Neuronal stem cell (in vitro differentiated cells): ENCODE measurements at regions not wholly inside any gene's neighbourhood (a gene's known extent, or its start where the extent isn't known, plus 50 kb on each side); places are given as distances from the start of the nearest gene placed in this dataset.

ENCODE experiments used
- DNase-seq: peaks from one replicate; pipeline ENCODE4 v3.0.0-alpha.2; 2013; ENCODE audit warnings: low spot score
- H2AFZ ChIP-seq: one replicate; pipeline ENCODE4 v1.6.1; 2013; ENCODE audit warnings: mild to moderate bottlenecking, low read length, inconsistent platforms
- H2AK5ac ChIP-seq: 2 replicates; pipeline ENCODE4 v1.6.1; 2013; ENCODE audit warnings: low read depth, mild to moderate bottlenecking, inconsistent platforms, low read length, moderate library complexity, mixed read lengths
- H2BK120ac ChIP-seq: 2 replicates; pipeline ENCODE4 v1.6.1; 2013; ENCODE audit warnings: low read depth, mild to moderate bottlenecking, inconsistent platforms, low read length, moderate library complexity, mixed read lengths
- H2BK12ac ChIP-seq: one replicate; pipeline ENCODE4 v1.6.1; 2013; ENCODE audit warnings: low read length, inconsistent platforms
- H2BK15ac ChIP-seq: 2 replicates; pipeline ENCODE4 v1.6.1; 2013; ENCODE audit warnings: mild to moderate bottlenecking, low read length, inconsistent platforms, mixed read lengths
- H2BK5ac ChIP-seq: one replicate; pipeline ENCODE4 v1.6.1; 2013; ENCODE audit warnings: inconsistent platforms, mild to moderate bottlenecking, low read length, moderate library complexity
- H3K14ac ChIP-seq: one replicate; pipeline ENCODE4 v1.6.1; 2013; ENCODE audit warnings: low read length, inconsistent platforms
- H3K18ac ChIP-seq: 2 replicates; pipeline ENCODE4 v1.6.1; 2013; ENCODE audit warnings: low read length, inconsistent platforms
- H3K23ac ChIP-seq: 2 replicates; pipeline ENCODE4 v1.6.1; 2013; ENCODE audit warnings: low read depth, mild to moderate bottlenecking, mixed read lengths, low read length, inconsistent platforms; ENCODE audit not compliant: poor library complexity
- H3K27ac ChIP-seq: replicated peaks from 3 replicates; pipeline ENCODE4 v1.5.1; 2013; ENCODE audit warnings: low read length, inconsistent platforms
- H3K27me3 ChIP-seq, 3 experiments: 2 replicates each; pipeline ENCODE4 v1.6.1; 2013; ENCODE audit warnings: low read length in 3 of 3, mild to moderate bottlenecking in 2 of 3, inconsistent platforms in 1 of 3, low read depth in 1 of 3, mixed read lengths in 1 of 3, moderate library complexity in 1 of 3; ENCODE audit not compliant: control insufficient read depth in 3 of 3, insufficient read depth in 3 of 3
- H3K36me3 ChIP-seq, 2 donors: replicated peaks in 1 of 2; 2 replicates each; pipeline ENCODE4 v1.6.1; 2013; ENCODE audit warnings: low read length in 2 of 2; ENCODE audit not compliant: control insufficient read depth in 2 of 2, insufficient read depth in 2 of 2
- H3K4ac ChIP-seq: 2 replicates; pipeline ENCODE4 v1.6.1; 2013; ENCODE audit warnings: inconsistent platforms, mild to moderate bottlenecking, low read length, moderate library complexity
- H3K4me1 ChIP-seq, 2 donors: 1 replicate in 1 of 2; 2 replicates in 1 of 2; pipeline ENCODE4 v1.6.1; 2013; ENCODE audit warnings: low read length in 2 of 2, low read depth in 1 of 2; ENCODE audit not compliant: control insufficient read depth in 2 of 2, insufficient read depth in 1 of 2
- H3K4me2 ChIP-seq: one replicate; pipeline ENCODE4 v1.6.1; 2013; ENCODE audit warnings: mild to moderate bottlenecking, low read length, inconsistent platforms; ENCODE audit not compliant: insufficient read depth, poor library complexity, severe bottlenecking
- H3K4me3 ChIP-seq, 2 donors: 2 replicates each; pipeline ENCODE4 v1.5.1; 2013; ENCODE audit warnings: low read length in 2 of 2, mild to moderate bottlenecking in 2 of 2, inconsistent platforms in 1 of 2, moderate library complexity in 1 of 2
- H3K79me1 ChIP-seq: one replicate; pipeline ENCODE4 v1.6.1; 2013; ENCODE audit warnings: low read depth, mild to moderate bottlenecking, inconsistent platforms, low read length, moderate library complexity
- H3K9ac ChIP-seq: one replicate; pipeline ENCODE4 v1.6.1; 2013; ENCODE audit warnings: mild to moderate bottlenecking, low read depth, low read length, inconsistent platforms; ENCODE audit not compliant: poor library complexity
- H3K9me3 ChIP-seq, 2 donors: replicated peaks in 1 of 2; 2 replicates each; pipeline versions ENCODE3 to v1.6.1; 2013; ENCODE audit warnings: low read length in 2 of 2, mild to moderate bottlenecking in 2 of 2, inconsistent platforms in 1 of 2, low read depth in 1 of 2, mixed read lengths in 1 of 2, moderate library complexity in 1 of 2; ENCODE audit not compliant: control insufficient read depth in 2 of 2, insufficient read depth in 1 of 2
- H4K8ac ChIP-seq: one replicate; pipeline ENCODE4 v1.6.1; 2013; ENCODE audit warnings: low read depth, mild to moderate bottlenecking, inconsistent platforms, low read length, moderate library complexity
- H4K91ac ChIP-seq: one replicate; pipeline ENCODE4 v1.6.1; 2013; ENCODE audit warnings: low read length, low read depth, mild to moderate bottlenecking, inconsistent platforms; ENCODE audit not compliant: poor library complexity
- WGBS, 2 donors: extraction: QIAGEN DNeasy Blood & Tissue Kit; methylation state at CpG; one replicate each; pipeline ENCODE4 v1.1.7; 2013; ENCODE audit warnings: missing lambda C conversion rate in 2 of 2, mixed read lengths in 1 of 2; ENCODE audit not compliant: insufficient read length in 2 of 2, insufficient replicate concordance in 1 of 2; ENCODE audit errors: extremely low coverage in 2 of 2; 5-methylcytosine and 5-hydroxymethylcytosine counted together

DNA sequence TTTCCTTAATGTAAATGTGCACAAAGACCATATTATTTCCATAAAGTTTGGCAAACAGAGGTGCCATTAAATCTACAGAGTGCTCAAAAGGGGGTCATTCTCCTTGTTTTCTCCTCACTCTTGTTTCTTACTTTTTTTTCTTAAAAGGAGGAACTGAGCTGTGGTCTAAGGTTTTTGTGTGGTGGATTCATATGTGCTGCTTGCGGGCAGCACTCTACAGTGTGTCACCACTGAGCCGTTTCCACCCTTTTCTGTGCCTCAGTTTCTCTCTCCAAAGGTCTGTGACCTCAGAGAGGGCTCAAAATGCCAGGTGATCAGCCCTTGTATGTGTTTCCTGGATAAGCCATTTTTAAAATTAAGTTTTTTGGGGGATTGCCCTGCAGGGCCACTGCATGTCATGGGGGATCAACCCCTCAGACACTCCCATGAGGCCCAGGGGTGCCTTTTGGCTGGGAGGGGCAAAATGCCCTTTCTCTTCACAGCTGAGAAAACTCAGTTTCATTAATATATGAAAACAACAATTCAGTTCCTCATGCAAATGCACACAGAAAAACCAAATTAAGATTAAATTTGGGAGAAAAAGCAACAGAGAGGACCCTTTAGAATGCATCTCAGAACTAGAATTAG is 56.9 kb upstream of the VOPP1 start:
- H2AFZ ChIP-seq = no peak overlapping the region
- H3K14ac ChIP-seq = no peak overlapping the region
- H2BK12ac ChIP-seq = no peak overlapping the region
- H3K18ac ChIP-seq = no peak overlapping the region
- peaks cover 0 to 2% of the 10 kb centered on the region in 2 donors for H3K9me3 ChIP-seq
- H3K36me3 ChIP-seq = no peaks in the 10 kb centered on the region
- H3K27ac ChIP-seq = no peak overlapping the region
- H3K23ac ChIP-seq = no peak overlapping the region
- H3K4me2 ChIP-seq = no peak overlapping the region
- H4K91ac ChIP-seq = no peak overlapping the region
- DNase-seq = no peak
- no peaks in the 10 kb centered on the region for H3K79me1 ChIP-seq
- no peak overlapping the region for H2AK5ac ChIP-seq
- H3K27me3 ChIP-seq = no peaks in the 10 kb centered on the region
- H3K4me1 ChIP-seq = no peaks in the 10 kb centered on the region
- no peak overlapping the region for H3K4ac ChIP-seq
- H2BK5ac ChIP-seq = no peak overlapping the region
- H4K8ac ChIP-seq = no peak overlapping the region
- H2BK15ac ChIP-seq = no peak overlapping the region
- no peak overlapping the region for H3K4me3 ChIP-seq
- H3K9ac ChIP-seq = no peak overlapping the region
- no peak overlapping the region for H2BK120ac ChIP-seq
- no CpG with 5 or more reads among the region's 2 CpGs for WGBS, 2 donors

DNA sequence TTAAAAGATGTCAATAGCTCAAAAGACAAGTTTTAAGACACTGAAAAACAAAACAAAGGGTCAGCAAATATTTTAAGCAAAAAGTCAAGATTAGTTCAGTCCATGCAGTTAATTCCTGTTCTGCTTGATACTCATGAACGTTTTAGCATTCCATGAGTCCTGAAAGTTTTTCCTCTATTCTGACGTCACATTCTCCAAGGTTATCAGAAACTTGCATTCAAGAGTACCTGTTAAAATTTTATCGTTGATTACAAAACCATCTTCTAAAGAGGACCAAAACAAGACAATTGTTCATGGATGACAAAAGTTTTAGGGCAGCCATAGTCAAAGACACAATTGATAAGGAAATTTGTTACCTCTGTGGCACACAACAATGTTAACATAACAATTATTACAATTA is 52.5 kb upstream of the VOPP1 start:
- no peak overlapping the region for H2AFZ ChIP-seq
- no peaks in the 10 kb centered on the region for H3K79me1 ChIP-seq
- H2BK5ac ChIP-seq = no peak overlapping the region
- H2BK120ac ChIP-seq = no peak overlapping the region
- no peak for DNase-seq
- no peak overlapping the region for H4K91ac ChIP-seq
- H3K18ac ChIP-seq = no peak overlapping the region
- H3K14ac ChIP-seq = no peak overlapping the region
- no peak overlapping the region for H3K27ac ChIP-seq
- no peak overlapping the region for H3K23ac ChIP-seq
- no peaks in the 10 kb centered on the region for H3K36me3 ChIP-seq
- no peak overlapping the region for H3K4me3 ChIP-seq
- no peak overlapping the region for H2BK15ac ChIP-seq
- peaks cover 0 to 4% of the 10 kb centered on the region in 2 donors for H3K9me3 ChIP-seq
- H3K4me1 ChIP-seq = no peaks in the 10 kb centered on the region
- H3K4me2 ChIP-seq = no peak overlapping the region
- H3K27me3 ChIP-seq = no peaks in the 10 kb centered on the region
- no CpG with 5 or more reads among the region's 3 CpGs for WGBS, 2 donors
- H4K8ac ChIP-seq = no peak overlapping the region
- H2BK12ac ChIP-seq = no peak overlapping the region
- no peak overlapping the region for H3K9ac ChIP-seq
- H2AK5ac ChIP-seq = no peak overlapping the region
- H3K4ac ChIP-seq = no peak overlapping the region

DNA sequence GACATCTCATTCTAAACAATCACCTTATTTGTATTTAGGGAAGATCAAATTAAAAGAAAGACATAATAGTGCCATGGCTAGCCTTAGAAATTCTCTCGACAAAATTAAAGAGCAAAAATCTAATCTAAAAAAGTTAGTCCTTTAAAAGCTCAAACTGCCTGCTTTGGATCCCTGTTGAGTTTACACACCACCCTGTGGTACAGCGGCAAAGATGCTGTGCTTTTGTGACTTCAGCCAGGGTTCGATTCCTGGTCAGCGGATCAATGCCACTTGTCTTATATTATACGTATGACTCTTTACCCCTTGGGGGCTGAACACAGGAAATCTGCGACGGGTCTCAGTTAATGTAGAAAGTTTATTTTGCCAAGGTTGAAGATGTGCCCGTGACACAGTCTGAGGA is 51.3 kb upstream of the VOPP1 start:
- Histone ChIP-seq H3K4ac (no peak overlapping the region), H2AFZ (no peak overlapping the region), H3K23ac (no peak overlapping the region), H3K36me3 (no peaks in the 10 kb centered on the region), H4K8ac (no peak overlapping the region), H2BK120ac (no peak overlapping the region), H2AK5ac (no peak overlapping the region), H2BK12ac (no peak overlapping the region), H4K91ac (no peak overlapping the region), H2BK5ac (no peak overlapping the region), H3K4me2 (no peak overlapping the region), H3K27ac (no peak overlapping the region), H3K79me1 (no peaks in the 10 kb centered on the region), H3K18ac (no peak overlapping the region), H3K4me1 (no peaks in the 10 kb centered on the region), H3K9ac (no peak overlapping the region), H3K4me3 (no peak overlapping the region), H2BK15ac (no peak overlapping the region), H3K27me3 (no peaks in the 10 kb centered on the region), H3K9me3 (peaks cover 0 to 6% of the 10 kb centered on the region in 2 donors), H3K14ac (no peak overlapping the region)
- WGBS, 2 donors = no CpG with 5 or more reads among the region's 8 CpGs
- no peak for DNase-seq

DNA sequence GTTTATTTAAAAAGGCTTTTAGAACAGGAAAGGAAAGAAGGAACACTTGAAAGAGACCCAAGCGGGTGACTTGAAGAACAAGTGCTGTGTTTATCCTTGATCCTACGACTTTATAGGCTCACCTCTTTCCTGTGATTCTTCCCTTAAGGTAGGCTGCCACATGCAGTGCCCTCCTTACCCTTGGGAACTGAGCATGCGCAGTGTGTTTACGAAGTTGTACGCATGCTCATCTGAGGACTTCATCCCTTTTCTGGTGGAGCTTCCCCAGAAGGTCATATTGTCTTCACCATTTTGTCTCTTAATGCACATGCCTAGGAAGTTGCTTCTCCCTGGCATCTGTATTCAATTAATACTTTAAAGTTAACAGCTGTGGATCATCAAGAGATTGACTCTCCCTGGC is 49.9 kb upstream of the VOPP1 start:
- H2AFZ ChIP-seq = no peak overlapping the region
- H3K18ac ChIP-seq = no peak overlapping the region
- H3K79me1 ChIP-seq = no peaks in the 10 kb centered on the region
- no peak overlapping the region for H3K23ac ChIP-seq
- no peak for DNase-seq
- H2BK120ac ChIP-seq = no peak overlapping the region
- no peak overlapping the region for H3K4me3 ChIP-seq
- no peak overlapping the region for H3K9ac ChIP-seq
- H2AK5ac ChIP-seq = no peak overlapping the region
- H4K91ac ChIP-seq = no peak overlapping the region
- H2BK15ac ChIP-seq = no peak overlapping the region
- no peak overlapping the region for H3K14ac ChIP-seq
- H3K27me3 ChIP-seq = no peaks in the 10 kb centered on the region
- H3K4me2 ChIP-seq = no peak overlapping the region
- H4K8ac ChIP-seq = no peak overlapping the region
- no peak overlapping the region for H2BK12ac ChIP-seq
- no peak overlapping the region for H3K27ac ChIP-seq
- peaks cover 0 to 6% of the 10 kb centered on the region in 2 donors for H3K9me3 ChIP-seq
- H3K36me3 ChIP-seq = no peaks in the 10 kb centered on the region
- H2BK5ac ChIP-seq = no peak overlapping the region
- H3K4ac ChIP-seq = no peak overlapping the region
- no peaks in the 10 kb centered on the region for H3K4me1 ChIP-seq
- no CpG with 5 or more reads among the region's 5 CpGs for WGBS, 2 donors
